ENCODE measurements at regions not wholly inside any gene's neighbourhood (a gene's known extent, or its start where the extent isn't known, plus 50 kb on each side); places are given as distances from the start of the nearest gene placed in this dataset.
"Not testable (repeated sequence)": the region's sequence is repeated elsewhere in the genome, so short reads cannot be mapped to it uniquely, and the experiment has no call there.

- DNase-seq (ENCODE audit: low read depth in 3 of 3), result no peak
Measured at GRCh38 chrX:130467936-130468335, 66.1 kb downstream of the RBMX2 start.

GRCh38 chrX:130468395-130468923 lies 66.7 kb downstream of the RBMX2 start:
- DNase-seq (ENCODE audit: low read depth in 3 of 3), result no peak

DNA sequence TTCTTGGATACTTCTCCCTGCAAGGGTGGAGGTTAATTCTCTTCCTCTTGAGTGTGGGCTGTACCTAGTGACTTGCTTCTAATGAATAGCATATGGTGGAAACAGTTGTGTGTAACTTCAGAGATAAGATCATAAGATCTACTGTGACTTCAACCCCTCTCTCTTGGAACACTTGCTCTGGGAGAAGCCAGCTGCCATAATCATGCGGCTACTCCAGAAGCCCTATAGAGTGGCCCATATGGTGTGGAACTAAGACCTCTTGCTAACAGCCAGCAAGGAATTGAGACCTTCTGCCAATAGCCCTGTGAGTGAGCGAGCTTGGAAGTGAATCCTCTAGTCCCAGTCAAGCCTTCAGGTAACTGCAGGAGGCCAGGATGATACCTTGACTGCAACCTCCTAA lies 81.1 kb downstream of the RBMX2 start:
- no peak for DNase-seq (ENCODE audit: low read depth in 3 of 3)

GRCh38 chrX:130485870-130486269 lies 84.1 kb downstream of the RBMX2 start:
- DNase-seq (ENCODE audit: low read depth in 3 of 3), result no peak

- not testable (repeated sequence) for DNase-seq (ENCODE audit: low read depth in 3 of 3)
Measured at GRCh38 chrX:130495502-130495901, 93.7 kb downstream of the RBMX2 start.

- DNase-seq (ENCODE audit: low read depth in 3 of 3), result no peak
Measured at GRCh38 chrX:130497531-130497930, 95.7 kb downstream of the RBMX2 start.

GRCh38 chrX:130498653-130499274 lies 97.0 kb downstream of the RBMX2 start:
- DNase-seq (ENCODE audit: low read depth in 3 of 3), result no peak

DNA sequence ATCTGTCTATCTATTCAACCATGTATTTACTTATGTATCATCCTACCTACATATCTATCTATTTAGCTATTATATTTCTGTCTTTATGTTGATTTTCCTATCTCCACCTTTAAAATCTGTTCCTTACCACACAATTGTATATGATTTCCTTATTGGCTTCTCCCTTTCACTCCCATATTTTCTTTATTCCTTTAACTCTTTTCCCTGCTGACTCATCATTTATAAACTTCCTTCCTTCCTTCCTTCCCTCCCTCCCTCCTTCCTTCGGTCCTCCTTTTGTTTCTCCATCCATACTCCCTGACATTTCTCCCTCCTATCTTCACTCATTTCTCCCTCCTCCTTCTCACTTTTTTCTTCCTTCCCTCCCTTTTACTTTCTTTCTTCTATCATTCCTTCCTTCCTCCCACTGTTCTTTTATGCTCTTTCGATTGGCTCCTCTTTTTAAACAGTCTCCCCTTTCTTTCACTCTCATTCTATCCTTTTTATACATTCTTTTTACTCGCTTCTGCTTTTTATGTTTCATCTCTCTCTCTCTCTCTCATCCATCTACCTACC lies 100.3 kb downstream of the RBMX2 start:
- no peak for DNase-seq (ENCODE audit: low read depth in 3 of 3)

GRCh38 chrX:130504019-130504418 lies 102.2 kb downstream of the RBMX2 start:
- no peak for DNase-seq (ENCODE audit: low read depth in 3 of 3)

DNA sequence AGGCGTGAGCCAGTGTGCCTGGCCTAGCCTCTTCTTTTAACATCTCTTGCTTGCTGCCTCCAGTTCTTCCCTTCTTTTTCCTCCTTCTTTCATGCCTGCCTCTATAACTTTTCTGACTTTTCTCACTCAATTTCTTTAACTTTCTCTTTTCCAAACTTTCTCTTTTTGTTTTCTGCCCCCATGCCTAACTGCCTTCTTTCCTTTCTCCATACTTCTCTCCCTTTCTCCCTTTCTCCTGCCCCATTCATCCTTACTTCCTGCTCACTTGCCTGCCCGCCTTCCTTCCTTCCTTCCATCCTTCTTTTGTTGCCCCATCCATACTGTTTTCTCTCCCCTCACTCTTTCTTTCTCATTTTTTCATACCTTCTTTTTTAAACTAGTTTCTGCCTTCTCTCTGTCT lies 105.2 kb downstream of the RBMX2 start:
- no peak for DNase-seq (ENCODE audit: low read depth in 3 of 3)

DNA sequence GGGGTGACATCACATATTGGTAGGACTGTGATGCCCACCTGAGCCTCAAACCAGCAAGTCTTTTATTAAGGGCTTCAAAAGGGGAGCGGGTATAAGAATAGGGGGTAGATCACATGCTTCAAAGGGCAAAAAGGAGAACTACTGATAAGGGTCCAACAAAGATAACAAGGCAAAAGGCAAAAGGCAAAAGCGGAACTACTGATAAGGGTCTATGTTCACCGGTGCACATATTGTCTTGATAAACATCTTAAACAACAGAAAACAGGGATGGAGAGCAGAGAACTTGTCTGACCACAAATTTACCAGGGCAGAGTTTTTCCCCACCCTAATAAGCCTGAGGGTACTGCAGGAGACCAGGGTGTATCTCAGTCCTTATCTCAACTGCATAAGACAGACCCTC lies 110.7 kb downstream of the RBMX2 start:
- not testable (repeated sequence) for DNase-seq (ENCODE audit: low read depth in 3 of 3)

GRCh38 chrX:130516123-130516522 lies 114.3 kb downstream of the RBMX2 start:
- DNase-seq (ENCODE audit: low read depth in 3 of 3), result no peak

DNA sequence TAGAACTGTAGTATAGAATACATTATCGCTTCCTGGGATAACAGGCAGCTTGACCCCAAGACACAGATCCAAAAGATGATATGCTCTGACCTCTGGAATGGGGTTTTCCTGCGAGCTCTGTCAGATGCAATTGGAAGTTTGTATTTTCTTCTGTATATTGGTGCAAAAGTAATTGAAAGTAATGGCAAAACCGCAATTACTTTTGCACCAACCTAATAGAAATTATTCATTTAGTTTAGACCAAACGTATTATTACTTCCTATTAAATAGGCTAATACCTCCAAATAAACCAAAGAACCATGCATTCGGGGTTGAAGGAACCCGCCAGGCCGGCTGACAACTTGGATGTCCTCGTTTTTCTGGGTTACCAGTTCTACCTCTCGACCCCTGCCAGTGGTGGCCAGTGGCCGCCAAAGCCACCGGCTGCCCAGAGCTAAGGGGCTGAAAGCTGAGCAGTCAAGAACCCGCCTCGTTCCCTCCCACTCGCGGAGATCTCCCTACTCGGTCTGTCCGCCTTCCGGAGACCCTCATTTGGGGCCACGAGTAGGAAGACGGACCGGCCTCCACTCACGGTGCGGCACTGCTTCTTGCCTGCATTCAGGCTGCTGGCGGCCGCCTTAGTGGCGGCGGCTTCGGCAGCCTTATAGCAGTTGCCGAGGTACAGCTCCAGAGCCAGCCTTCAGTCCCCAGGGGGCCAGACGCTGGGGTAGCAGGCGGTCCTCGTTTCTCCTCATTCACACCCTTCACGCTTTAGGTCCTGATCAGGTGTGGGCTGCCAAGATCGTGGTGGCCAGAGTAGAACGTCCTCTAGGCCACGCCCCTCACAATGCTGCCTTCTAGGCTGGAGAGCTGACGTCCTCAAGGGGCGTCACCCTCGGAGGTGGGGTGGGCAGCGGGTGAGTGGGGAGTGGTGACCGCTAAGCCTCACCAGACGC lies 121.9 kb downstream of the RBMX2 start:
- peak in 1 of 3 experiments; percentile 1 for DNase-seq (ENCODE audit: low read depth in 3 of 3)

- DNase-seq (ENCODE audit: low read depth in 3 of 3), result no peak
Measured at GRCh38 chrX:130524476-130525194, 122.8 kb downstream of the RBMX2 start.

- no peak for DNase-seq (ENCODE audit: low read depth in 3 of 3)
Measured at GRCh38 chrX:130529531-130529930, 127.7 kb downstream of the RBMX2 start.

GRCh38 chrX:130531066-130531465 lies 129.3 kb downstream of the RBMX2 start:
- no peak for DNase-seq (ENCODE audit: low read depth in 3 of 3)

GRCh38 chrX:130539721-130540321 lies 138.0 kb downstream of the RBMX2 start:
- DNase-seq (ENCODE audit: low read depth in 3 of 3), result peak; percentile 3 to 25 (median 6)

GRCh38 chrX:130543603-130544325 lies 142.0 kb downstream of the RBMX2 start:
- DNase-seq (ENCODE audit: low read depth in 3 of 3), result no peak

DNA sequence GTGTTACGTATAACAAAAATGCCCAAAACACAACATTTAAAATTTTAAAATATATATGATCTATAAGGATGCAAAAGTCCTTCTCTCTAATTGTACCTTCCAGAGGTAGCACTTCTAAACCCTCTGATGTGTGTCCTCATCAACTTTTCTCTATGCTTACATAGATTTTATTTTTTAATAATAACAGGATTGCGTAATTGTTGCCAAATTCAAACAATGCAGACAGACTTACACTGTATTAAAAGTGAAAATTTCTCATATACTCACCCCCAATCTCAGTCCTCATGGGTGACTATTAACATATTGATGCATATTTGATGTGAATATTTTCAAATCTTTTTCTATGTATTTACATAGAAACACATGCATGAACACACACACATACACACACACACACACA lies 144.0 kb downstream of the RBMX2 start:
- DNase-seq (ENCODE audit: low read depth in 3 of 3), result no peak

DNA sequence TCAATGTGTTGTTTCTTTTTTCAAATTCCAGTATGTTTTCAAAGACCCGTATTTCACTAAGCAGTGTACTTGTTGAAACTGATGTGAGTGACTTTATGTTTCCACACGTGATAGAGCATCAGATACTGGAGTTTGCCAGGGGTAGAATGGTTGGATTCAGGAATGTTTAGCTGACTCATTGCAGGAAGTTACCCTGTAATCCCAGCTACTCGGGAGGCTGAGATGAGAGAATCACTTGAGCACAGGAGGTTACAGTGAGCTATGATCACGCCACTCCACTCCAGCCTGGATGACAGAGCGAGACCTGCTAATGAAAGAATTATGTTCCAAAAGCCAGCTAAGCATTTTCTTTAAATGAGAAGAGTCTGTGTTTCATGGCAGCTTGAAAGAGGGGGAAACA lies 147.6 kb downstream of the RBMX2 start:
- DNase-seq (ENCODE audit: low read depth in 3 of 3), result not testable (repeated sequence)

DNA sequence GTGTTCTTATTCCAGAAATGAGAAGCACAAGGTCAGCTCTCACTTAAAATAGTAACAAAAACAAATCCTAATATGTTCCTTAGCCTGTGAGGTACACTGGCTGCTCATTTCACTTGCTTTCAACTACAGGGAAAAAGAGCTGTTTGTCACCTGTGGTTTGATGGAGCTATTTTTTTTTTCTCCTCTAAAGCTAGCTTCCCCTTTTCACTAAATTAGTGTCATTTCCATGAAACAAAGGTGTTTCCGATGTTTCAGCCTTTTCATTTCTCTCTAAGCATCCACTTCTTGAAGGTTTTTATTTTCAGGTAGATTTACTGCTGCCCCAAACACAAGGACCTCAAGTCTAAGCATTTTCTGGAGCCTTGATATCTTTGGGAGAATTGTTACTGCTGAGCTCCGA lies 148.6 kb downstream of the RBMX2 start:
- DNase-seq (ENCODE audit: low read depth in 3 of 3), result no peak
